Neural cell (in vitro differentiated cells): ENCODE measurements at regions not wholly inside any gene's neighbourhood (a gene's known extent, or its start where the extent isn't known, plus 50 kb on each side); places are given as distances from the start of the nearest gene placed in this dataset.

ENCODE experiments used
- H2AFZ ChIP-seq: fragments of 200-600, 300-800 bp; sonication (generic), shearing (Covaris generic); 2 replicates; pipeline ENCODE4 v1.6.0; 2014; ENCODE audit warnings: low read depth, mild to moderate bottlenecking, antibody characterized with exemption, low read length, moderate library complexity
- H3F3A ChIP-seq: fragments of 200-600 bp; shearing (Covaris generic); 2 replicates; pipeline ENCODE4 v1.6.1; 2016; ENCODE audit warnings: mild to moderate bottlenecking, moderate library complexity, mixed read lengths, antibody characterized with exemption, low read length; ENCODE audit not compliant: insufficient read depth, poor library complexity, severe bottlenecking
- H3K27ac ChIP-seq: fragments of 200-600, 300-800 bp; sonication (generic), shearing (Covaris generic); 2 replicates; pipeline ENCODE4 v1.5.1; 2014; ENCODE audit warnings: mild to moderate bottlenecking, low read length, moderate library complexity
- H3K27me3 ChIP-seq: fragments of 300-800, 200-600 bp; sonication (generic), shearing (Covaris generic); 2 replicates; pipeline ENCODE4 v1.6.0; 2014; ENCODE audit warnings: mild to moderate bottlenecking, low read depth, low read length, moderate library complexity; ENCODE audit not compliant: insufficient read depth
- H3K36me3 ChIP-seq: fragments of 300-800, 200-600 bp; sonication (generic), shearing (Covaris generic); 2 replicates; pipeline ENCODE4 v1.5.1; 2014; ENCODE audit warnings: mild to moderate bottlenecking, antibody characterized with exemption, low read length, moderate library complexity; ENCODE audit not compliant: insufficient read depth
- H3K4me2 ChIP-seq: fragments of 300-800, 200-600 bp; sonication (generic), shearing (Covaris generic); 2 replicates; pipeline ENCODE4 v1.6.0; 2014; ENCODE audit warnings: mild to moderate bottlenecking, low read length
- H3K4me3 ChIP-seq: fragments of 300-800, 200-600 bp; sonication (generic), shearing (Covaris generic); 2 replicates; pipeline ENCODE4 v1.5.1; 2014; ENCODE audit warnings: mild to moderate bottlenecking, low read length, moderate library complexity
- H3K79me2 ChIP-seq: fragments of 200-600 bp; shearing (Covaris generic); replicated peaks from 2 replicates; pipeline ENCODE4 v1.6.0; 2014; ENCODE audit warnings: mild to moderate bottlenecking, low read length, moderate library complexity; ENCODE audit not compliant: insufficient read depth
- H3K9ac ChIP-seq: fragments of 300-800, 200-600 bp; sonication (generic), shearing (Covaris generic); 2 replicates; pipeline ENCODE4 v1.6.1; 2016; ENCODE audit warnings: mild to moderate bottlenecking, low read length, mixed read lengths
- H3K9me2 ChIP-seq: fragments of 200-600 bp; shearing (Covaris generic); 2 replicates; pipeline ENCODE4 v1.6.1; 2016; ENCODE audit warnings: mild to moderate bottlenecking, low read length, mixed read lengths; ENCODE audit not compliant: insufficient read depth
- H3K9me3 ChIP-seq: fragments of 200-600, 300-800 bp; sonication (generic), shearing (Covaris generic); 2 replicates; pipeline ENCODE4 v1.6.1; 2016; ENCODE audit warnings: mild to moderate bottlenecking, mixed run types, low read length, moderate library complexity, mixed read lengths
- H4K20me1 ChIP-seq: fragments of 200-600 bp; shearing (Covaris generic); 2 replicates; pipeline ENCODE4 v1.6.1; 2016; ENCODE audit warnings: mild to moderate bottlenecking, mixed run types; ENCODE audit not compliant: insufficient read depth
- EP300 ChIP-seq: fragments of 450-650 bp; conservative IDR thresholded peaks from 2 replicates; pipeline ENCODE4 v1.6.1; 2014; ENCODE audit warnings: antibody characterized with exemption, mild to moderate bottlenecking, moderate library complexity; ENCODE audit not compliant: poor library complexity, severe bottlenecking
- EZH2 ChIP-seq: fragments of 200-600, 300-800 bp; shearing (Covaris generic), sonication (generic); IDR thresholded peaks from 2 replicates; pipeline ENCODE4 v1.6.1; 2014; ENCODE audit warnings: antibody characterized with exemption, low read length, borderline replicate concordance, mild to moderate bottlenecking; ENCODE audit not compliant: insufficient read depth, poor library complexity, severe bottlenecking
- MXI1 ChIP-seq: fragments of 450-650 bp; conservative IDR thresholded peaks from 2 replicates; pipeline ENCODE4 v1.6.1; 2014; ENCODE audit warnings: antibody characterized with exemption, mild to moderate bottlenecking; ENCODE audit not compliant: poor library complexity, severe bottlenecking
- POLR2AphosphoS5 ChIP-seq: IDR thresholded peaks from 2 replicates; pipeline ENCODE4 v1.6.1; 2012
- RAD21 ChIP-seq: fragments of 450-650 bp; conservative IDR thresholded peaks from 2 replicates; pipeline ENCODE4 v1.6.1; 2014; ENCODE audit warnings: antibody characterized with exemption, mild to moderate bottlenecking, moderate library complexity
- REST ChIP-seq: IDR thresholded peaks from 2 replicates; pipeline ENCODE4 v1.6.1; 2012; ENCODE audit warnings: borderline replicate concordance
- SMC3 ChIP-seq: fragments of 450-650 bp; conservative IDR thresholded peaks from 2 replicates; pipeline ENCODE4 v1.6.1; 2014; ENCODE audit warnings: antibody characterized with exemption, mild to moderate bottlenecking, moderate library complexity; ENCODE audit not compliant: poor library complexity
- TAF1 ChIP-seq: IDR thresholded peaks from 2 replicates; pipeline ENCODE4 v1.6.1; 2012; ENCODE audit warnings: low read depth
- TF ChIP-seq, protein P1 (sequence below): fragments of 450-650 bp; IDR thresholded peaks from 2 replicates; pipeline ENCODE4 v1.5.1; 2014; ENCODE audit warnings: antibody characterized with exemption, mild to moderate bottlenecking, moderate library complexity; ENCODE audit not compliant: poor library complexity, severe bottlenecking

- TF ChIP-seq SMC3 (peak; percentile 60), REST (no peak), EP300 (no peak), TAF1 (no peak), MXI1 (no peak), RAD21 (peak; percentile 44), POLR2AphosphoS5 (no peak), EZH2 (no peak)
- TF ChIP-seq, protein P1, sequence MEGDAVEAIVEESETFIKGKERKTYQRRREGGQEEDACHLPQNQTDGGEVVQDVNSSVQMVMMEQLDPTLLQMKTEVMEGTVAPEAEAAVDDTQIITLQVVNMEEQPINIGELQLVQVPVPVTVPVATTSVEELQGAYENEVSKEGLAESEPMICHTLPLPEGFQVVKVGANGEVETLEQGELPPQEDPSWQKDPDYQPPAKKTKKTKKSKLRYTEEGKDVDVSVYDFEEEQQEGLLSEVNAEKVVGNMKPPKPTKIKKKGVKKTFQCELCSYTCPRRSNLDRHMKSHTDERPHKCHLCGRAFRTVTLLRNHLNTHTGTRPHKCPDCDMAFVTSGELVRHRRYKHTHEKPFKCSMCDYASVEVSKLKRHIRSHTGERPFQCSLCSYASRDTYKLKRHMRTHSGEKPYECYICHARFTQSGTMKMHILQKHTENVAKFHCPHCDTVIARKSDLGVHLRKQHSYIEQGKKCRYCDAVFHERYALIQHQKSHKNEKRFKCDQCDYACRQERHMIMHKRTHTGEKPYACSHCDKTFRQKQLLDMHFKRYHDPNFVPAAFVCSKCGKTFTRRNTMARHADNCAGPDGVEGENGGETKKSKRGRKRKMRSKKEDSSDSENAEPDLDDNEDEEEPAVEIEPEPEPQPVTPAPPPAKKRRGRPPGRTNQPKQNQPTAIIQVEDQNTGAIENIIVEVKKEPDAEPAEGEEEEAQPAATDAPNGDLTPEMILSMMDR, result peak; percentile 60
- Histone ChIP-seq H3F3A (no peaks in the 10 kb centered on the region), H3K9ac (no peak overlapping the region), H3K9me3 (no peaks in the 10 kb centered on the region), H4K20me1 (no peaks in the 10 kb centered on the region), H2AFZ (no peak overlapping the region), H3K36me3 (no peaks in the 10 kb centered on the region), H3K9me2 (no peaks in the 10 kb centered on the region), H3K79me2 (no peaks in the 10 kb centered on the region), H3K4me3 (no peak overlapping the region), H3K27me3 (no peaks in the 10 kb centered on the region), H3K4me2 (no peak overlapping the region), H3K27ac (no peak overlapping the region)
Measured at GRCh38 chr7:28272461-28272877, 91.9 kb upstream of the JAZF1 start.

GRCh38 chr7:28276298-28276697, 95.7 kb upstream of the JAZF1 start:
- no peak overlapping the region for H2AFZ ChIP-seq
- no peaks in the 10 kb centered on the region for H4K20me1 ChIP-seq
- no peaks in the 10 kb centered on the region for H3F3A ChIP-seq
- H3K4me2 ChIP-seq, result no peak overlapping the region
- peak overlapping the region; percentile 50 for H3K27ac ChIP-seq
- no peaks in the 10 kb centered on the region for H3K9me2 ChIP-seq
- no peaks in the 10 kb centered on the region for H3K79me2 ChIP-seq
- TF ChIP-seq TAF1 (no peak), REST (no peak), SMC3 (no peak), POLR2AphosphoS5 (no peak), MXI1 (no peak), RAD21 (no peak), EZH2 (no peak), EP300 (no peak)
- TF ChIP-seq, protein P1, result no peak
- H3K4me3 ChIP-seq, result peak overlapping the region; percentile 8
- H3K9me3 ChIP-seq, result no peaks in the 10 kb centered on the region
- H3K27me3 ChIP-seq, result no peaks in the 10 kb centered on the region
- H3K36me3 ChIP-seq, result no peaks in the 10 kb centered on the region
- no peak overlapping the region for H3K9ac ChIP-seq
